DND-41 (cell line): ENCODE measurements at regions not wholly inside any gene's neighbourhood (a gene's known extent, or its start where the extent isn't known, plus 50 kb on each side); places are given as distances from the start of the nearest gene placed in this dataset.

ENCODE experiments used
- EZH2 ChIP-seq: IDR thresholded peaks from 3 replicates; pipeline ENCODE4 v1.6.1; 2012; ENCODE audit warnings: borderline replicate concordance, low read depth, mild to moderate bottlenecking, moderate library complexity, low read length, inconsistent platforms; ENCODE audit not compliant: severe bottlenecking
- TF ChIP-seq, protein P1 (sequence below): IDR thresholded peaks from 2 replicates; pipeline ENCODE4 v1.5.1; 2012; ENCODE audit warnings: borderline replicate concordance, low read length, moderate library complexity, mild to moderate bottlenecking; ENCODE audit not compliant: poor library complexity, severe bottlenecking; ENCODE audit errors: extremely low read depth

DNA sequence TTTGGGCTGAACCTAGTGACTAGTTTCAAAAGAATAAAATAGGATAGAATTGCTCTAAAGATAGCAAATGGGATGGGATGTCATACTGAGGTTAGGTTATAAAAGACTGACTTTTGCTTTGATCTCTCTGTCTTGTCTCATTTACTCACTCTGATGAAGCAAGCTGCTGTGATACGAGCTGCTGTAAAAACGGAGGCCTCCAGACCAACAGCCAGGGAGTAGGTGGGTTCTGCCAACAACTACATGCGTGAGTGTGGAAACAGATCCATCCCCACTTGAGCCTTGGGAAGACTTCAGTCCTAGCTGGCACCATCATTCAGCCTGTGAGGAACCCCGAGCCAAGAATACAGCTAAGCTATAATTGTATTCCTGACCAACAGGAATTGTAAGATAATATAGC lies 373.9 kb upstream of the CA10 start:
- TF ChIP-seq, protein P1, sequence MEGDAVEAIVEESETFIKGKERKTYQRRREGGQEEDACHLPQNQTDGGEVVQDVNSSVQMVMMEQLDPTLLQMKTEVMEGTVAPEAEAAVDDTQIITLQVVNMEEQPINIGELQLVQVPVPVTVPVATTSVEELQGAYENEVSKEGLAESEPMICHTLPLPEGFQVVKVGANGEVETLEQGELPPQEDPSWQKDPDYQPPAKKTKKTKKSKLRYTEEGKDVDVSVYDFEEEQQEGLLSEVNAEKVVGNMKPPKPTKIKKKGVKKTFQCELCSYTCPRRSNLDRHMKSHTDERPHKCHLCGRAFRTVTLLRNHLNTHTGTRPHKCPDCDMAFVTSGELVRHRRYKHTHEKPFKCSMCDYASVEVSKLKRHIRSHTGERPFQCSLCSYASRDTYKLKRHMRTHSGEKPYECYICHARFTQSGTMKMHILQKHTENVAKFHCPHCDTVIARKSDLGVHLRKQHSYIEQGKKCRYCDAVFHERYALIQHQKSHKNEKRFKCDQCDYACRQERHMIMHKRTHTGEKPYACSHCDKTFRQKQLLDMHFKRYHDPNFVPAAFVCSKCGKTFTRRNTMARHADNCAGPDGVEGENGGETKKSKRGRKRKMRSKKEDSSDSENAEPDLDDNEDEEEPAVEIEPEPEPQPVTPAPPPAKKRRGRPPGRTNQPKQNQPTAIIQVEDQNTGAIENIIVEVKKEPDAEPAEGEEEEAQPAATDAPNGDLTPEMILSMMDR = no peak
- TF ChIP-seq EZH2 = no peak
